GM10248 (cell line): ENCODE measurements at regions not wholly inside any gene's neighbourhood (a gene's known extent, or its start where the extent isn't known, plus 50 kb on each side); places are given as distances from the start of the nearest gene placed in this dataset.

Source experiments
- CTCF ChIA-PET: fragments of 300-600 bp; sonication (Branson Sonifier 250); formaldehyde crosslinking; extraction: SDS; loops from one replicate; lab custom pipeline; 2021; ENCODE audit warnings: antibody characterized with exemption; lab: Yijun Ruan, JAX
- POLR2A ChIA-PET: fragments of 350-650 bp; sonication (Branson Sonifier 250); formaldehyde crosslinking; extraction: SDS; loops from one replicate; lab custom pipeline; 2020; ENCODE audit warnings: antibody characterized with exemption; lab: Yijun Ruan, JAX
- DNase-seq: peaks from one replicate; pipeline ENCODE4 v3.0.0; 2012; ENCODE audit errors: extremely low spot score
- CTCF ChIP-seq: IDR thresholded peaks from 2 replicates; pipeline ENCODE4 v1.5.1; 2012; ENCODE audit warnings: mild to moderate bottlenecking, low read depth; ENCODE audit errors: extremely low read depth, missing control alignments, control extremely low read depth

DNA sequence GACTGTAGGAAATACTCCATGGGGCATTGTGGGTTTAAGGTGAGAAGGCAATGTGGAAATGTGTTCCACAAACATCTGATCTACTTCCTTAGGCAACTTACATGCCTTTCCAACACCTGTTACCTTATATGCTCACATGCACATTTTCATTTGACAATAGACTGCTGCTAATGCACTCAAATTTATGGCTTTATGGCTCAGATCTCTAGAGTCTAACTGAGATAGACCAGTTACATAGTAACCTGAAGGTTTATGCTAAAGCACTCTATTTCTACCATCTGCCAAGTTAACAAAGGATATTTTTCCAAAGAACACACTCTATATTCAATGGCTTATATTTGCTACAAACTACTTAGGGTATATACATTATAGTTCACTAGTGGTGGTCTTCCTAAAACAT lies 969.0 kb downstream of the TECRL start:
- CTCF ChIA-PET: no interaction called here
- TF ChIP-seq CTCF: no peak
- POLR2A ChIA-PET: no interaction called here
- no peak for DNase-seq

- ChIA-PET POLR2A (no interaction called here), CTCF (no interaction called here)
- no peak for DNase-seq
- no peak for TF ChIP-seq CTCF
These were observed 979.1 kb downstream of the TECRL start for GRCh38 chr4:63430105-63430504.

- DNase-seq: no peak
- TF ChIP-seq CTCF: no peak
- CTCF ChIA-PET: interaction anchor here (1.3 kb wide), 1 partner anchor 8 kb away, joined by 4 read pairs; no protein-coding TSS in a partner anchor
- POLR2A ChIA-PET: no interaction called here
These were observed 1013.0 kb downstream of the TECRL start for GRCh38 chr4:63396269-63396668.

GRCh38 chr4:63393544-63393943 lies 1015.7 kb downstream of the TECRL start:
- TF ChIP-seq CTCF: no peak
- POLR2A ChIA-PET: no interaction called here
- CTCF ChIA-PET: interaction anchor here (1.5 kb wide), 1 partner anchor 13 kb away, joined by 4 read pairs; no protein-coding TSS in a partner anchor
- DNase-seq: no peak

GRCh38 chr4:63379750-63380522 lies 1029.3 kb downstream of the TECRL start:
- TF ChIP-seq CTCF: no peak
- POLR2A ChIA-PET: no interaction called here
- CTCF ChIA-PET: no interaction called here
- DNase-seq: no peak

DNA sequence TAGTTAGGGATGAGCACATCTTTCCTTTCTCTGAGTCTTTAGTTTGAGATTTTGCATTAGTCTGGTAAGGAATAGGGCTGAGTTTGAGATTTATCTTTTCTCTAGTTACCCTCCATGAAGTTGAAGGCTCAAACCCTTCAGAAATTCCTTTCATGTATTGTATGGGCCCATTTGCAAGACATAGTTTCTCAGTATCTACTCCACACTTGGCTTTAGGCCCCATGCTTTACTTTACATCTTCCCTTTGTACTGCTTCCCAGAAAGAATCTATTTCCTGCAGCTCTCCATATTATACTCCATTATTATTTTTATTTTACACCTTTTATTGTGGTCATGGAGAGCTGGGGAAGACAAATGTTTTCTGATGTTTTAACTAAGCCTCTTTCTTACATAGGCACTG lies 1038.2 kb downstream of the TECRL start:
- POLR2A ChIA-PET: no interaction called here
- CTCF ChIA-PET: no interaction called here
- no peak for TF ChIP-seq CTCF
- no peak for DNase-seq
